Epithelial cell of proximal tubule (primary cell): ENCODE measurements at regions not wholly inside any gene's neighbourhood (a gene's known extent, or its start where the extent isn't known, plus 50 kb on each side); places are given as distances from the start of the nearest gene placed in this dataset.

ENCODE experiments used
- DNase-seq: peaks from one replicate; pipeline ENCODE4 v3.0.0-alpha.2; 2011; ENCODE audit warnings: low read depth
- H3K4me3 ChIP-seq: 2 replicates; pipeline ENCODE4 v1.5.1; 2011; ENCODE audit warnings: low read depth, mild to moderate bottlenecking, low read length
- CTCF ChIP-seq: conservative IDR thresholded peaks from 2 replicates; pipeline ENCODE4 v1.5.1; 2012; ENCODE audit warnings: low read depth, mild to moderate bottlenecking, low read length

- no peak for DNase-seq
- no peak overlapping the region for H3K4me3 ChIP-seq
- no peak for TF ChIP-seq CTCF
Measured at GRCh38 chr5:85741972-85742371, 875.8 kb upstream of the COX7C start.

GRCh38 chr5:85760519-85760918 is 857.2 kb upstream of the COX7C start:
- no peak for DNase-seq
- H3K4me3 ChIP-seq, result no peak overlapping the region
- TF ChIP-seq CTCF, result no peak

GRCh38 chr5:85769347-85769746 is 848.4 kb upstream of the COX7C start:
- H3K4me3 ChIP-seq, result no peak overlapping the region
- DNase-seq, result no peak
- no peak for TF ChIP-seq CTCF

- no peak for TF ChIP-seq CTCF
- no peak for DNase-seq
- no peak overlapping the region for H3K4me3 ChIP-seq
Measured at GRCh38 chr5:85784746-85785145, 833.0 kb upstream of the COX7C start.

GRCh38 chr5:85813146-85813545 is 804.6 kb upstream of the COX7C start:
- TF ChIP-seq CTCF, result no peak
- DNase-seq, result no peak

GRCh38 chr5:85814596-85814995 is 803.1 kb upstream of the COX7C start:
- DNase-seq, result no peak
- no peak for TF ChIP-seq CTCF
- no peak overlapping the region for H3K4me3 ChIP-seq

More at GRCh38 chr5:85813146-85813545, 804.6 kb upstream of the COX7C start:
- no peak overlapping the region for H3K4me3 ChIP-seq

- DNase-seq, result no peak
- H3K4me3 ChIP-seq, result no peak overlapping the region
- no peak for TF ChIP-seq CTCF
Measured at GRCh38 chr5:85823462-85824426, 794.0 kb upstream of the COX7C start.
